Suprapubic skin (tissue), 3 donors: ENCODE measurements at regions not wholly inside any gene's neighbourhood (a gene's known extent, or its start where the extent isn't known, plus 50 kb on each side); places are given as distances from the start of the nearest gene placed in this dataset.

Experiments
- EP300 ChIP-seq: sonication (generic); formaldehyde crosslinking; IDR thresholded peaks from one replicate; pipeline ENCODE4 v1.6.1; 2017; ENCODE audit warnings: antibody characterized with exemption
- POLR2A ChIP-seq, 2 donors: fragments of 450-650 bp; IDR thresholded peaks; one replicate each; pipeline ENCODE4 v1.6.1; 2017; ENCODE audit warnings: antibody characterized with exemption in 2 of 2, mild to moderate bottlenecking in 2 of 2, moderate library complexity in 2 of 2
- TF ChIP-seq, protein P1 (sequence below), 2 donors: fragments of 200-600 bp in 1 of 2; fragments of 450-650 bp in 1 of 2; sonication (generic) in 1 of 2; IDR thresholded peaks; one replicate each; pipeline ENCODE4 v1.5.1; 2016 to 2019; ENCODE audit warnings: antibody characterized with exemption in 2 of 2, mild to moderate bottlenecking in 1 of 2, moderate library complexity in 1 of 2

GRCh38 chr12:91357381-91357780, 174.8 kb upstream of the DCN start:
- TF ChIP-seq, protein P1, sequence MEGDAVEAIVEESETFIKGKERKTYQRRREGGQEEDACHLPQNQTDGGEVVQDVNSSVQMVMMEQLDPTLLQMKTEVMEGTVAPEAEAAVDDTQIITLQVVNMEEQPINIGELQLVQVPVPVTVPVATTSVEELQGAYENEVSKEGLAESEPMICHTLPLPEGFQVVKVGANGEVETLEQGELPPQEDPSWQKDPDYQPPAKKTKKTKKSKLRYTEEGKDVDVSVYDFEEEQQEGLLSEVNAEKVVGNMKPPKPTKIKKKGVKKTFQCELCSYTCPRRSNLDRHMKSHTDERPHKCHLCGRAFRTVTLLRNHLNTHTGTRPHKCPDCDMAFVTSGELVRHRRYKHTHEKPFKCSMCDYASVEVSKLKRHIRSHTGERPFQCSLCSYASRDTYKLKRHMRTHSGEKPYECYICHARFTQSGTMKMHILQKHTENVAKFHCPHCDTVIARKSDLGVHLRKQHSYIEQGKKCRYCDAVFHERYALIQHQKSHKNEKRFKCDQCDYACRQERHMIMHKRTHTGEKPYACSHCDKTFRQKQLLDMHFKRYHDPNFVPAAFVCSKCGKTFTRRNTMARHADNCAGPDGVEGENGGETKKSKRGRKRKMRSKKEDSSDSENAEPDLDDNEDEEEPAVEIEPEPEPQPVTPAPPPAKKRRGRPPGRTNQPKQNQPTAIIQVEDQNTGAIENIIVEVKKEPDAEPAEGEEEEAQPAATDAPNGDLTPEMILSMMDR (IDR thresholded peaks at IDR 0.05), result no peak
- TF ChIP-seq POLR2A (IDR thresholded peaks at IDR 0.05), result no peak
- TF ChIP-seq EP300, result no peak
